ENCODE measurements at regions not wholly inside any gene's neighbourhood (a gene's known extent, or its start where the extent isn't known, plus 50 kb on each side); places are given as distances from the start of the nearest gene placed in this dataset.

GRCh38 chr12:63397807-63398206 is 246.8 kb upstream of the AVPR1A start:
- ChIA-PET CTCF (no interaction called here), POLR2A (ENCODE audit: low non-redundant PET) (no interaction called here)
- Histone ChIP-seq H3K4me1 (ENCODE audit: insufficient read depth, low read length, poor library complexity, severe bottlenecking) (peaks cover 8% of the 10 kb centered on the region), H3K4me3 (ENCODE audit: low read depth, low read length, poor library complexity, severe bottlenecking) (no peak overlapping the region), H3K36me3 (ENCODE audit: insufficient read depth, low read length, poor library complexity, severe bottlenecking) (no peaks in the 10 kb centered on the region), H3K9me3 (ENCODE audit: low read depth, low read length, poor library complexity, severe bottlenecking) (no peaks in the 10 kb centered on the region), H3K27me3 (replicated peaks; ENCODE audit: insufficient read depth, low read depth, low read length, poor library complexity) (no peaks in the 10 kb centered on the region), H3K27ac (ENCODE audit: low read depth, low read length, poor library complexity, severe bottlenecking) (no peak overlapping the region)
- no peak for TF ChIP-seq CTCF (conservative IDR thresholded peaks at IDR 0.05; ENCODE audit: low read depth, low read length)
- TF ChIP-seq EZH2 (IDR thresholded peaks at IDR 0.05; ENCODE audit: borderline replicate concordance, low read depth, low read length, poor library complexity, severe bottlenecking), result no peak
- BruUV-seq (replicated peaks), result no TSS peak
- DNase-seq (ENCODE audit: low spot score), result no peak
- intact Hi-C loops (cut with micrococcal nuclease; ENCODE audit: unreplicated experiment), result no loop called here

- H3K36me3 ChIP-seq (ENCODE audit: insufficient read depth, low read length, poor library complexity, severe bottlenecking), result no peaks in the 10 kb centered on the region
These were observed 245.1 kb upstream of the AVPR1A start for GRCh38 chr12:63396135-63396534.

GRCh38 chr12:63394983-63395382 is 244.0 kb upstream of the AVPR1A start:
- no peak overlapping the region for H3K27ac ChIP-seq (ENCODE audit: low read depth, low read length, poor library complexity, severe bottlenecking)
- no peak for DNase-seq (ENCODE audit: low spot score)
- TF ChIP-seq EZH2 (IDR thresholded peaks at IDR 0.05; ENCODE audit: borderline replicate concordance, low read depth, low read length, poor library complexity, severe bottlenecking) (no peak), CTCF (conservative IDR thresholded peaks at IDR 0.05; ENCODE audit: low read depth, low read length) (no peak)
- intact Hi-C loops (cut with micrococcal nuclease; ENCODE audit: unreplicated experiment), result no loop called here
- no peaks in the 10 kb centered on the region for H3K27me3 ChIP-seq (replicated peaks; ENCODE audit: insufficient read depth, low read depth, low read length, poor library complexity)
- no peaks in the 10 kb centered on the region for H3K36me3 ChIP-seq (ENCODE audit: insufficient read depth, low read length, poor library complexity, severe bottlenecking)
- CTCF ChIA-PET, result no interaction called here
- POLR2A ChIA-PET (ENCODE audit: low non-redundant PET), result no interaction called here
- H3K4me3 ChIP-seq (ENCODE audit: low read depth, low read length, poor library complexity, severe bottlenecking), result no peak overlapping the region
- no TSS peak for BruUV-seq (replicated peaks)
- no peaks in the 10 kb centered on the region for H3K9me3 ChIP-seq (ENCODE audit: low read depth, low read length, poor library complexity, severe bottlenecking)
- H3K4me1 ChIP-seq (ENCODE audit: insufficient read depth, low read length, poor library complexity, severe bottlenecking), result no peaks in the 10 kb centered on the region

More at GRCh38 chr12:63396135-63396534, 245.1 kb upstream of the AVPR1A start:
- no TSS peak for BruUV-seq (replicated peaks)
- H3K4me3 ChIP-seq (ENCODE audit: low read depth, low read length, poor library complexity, severe bottlenecking), result no peak overlapping the region
- intact Hi-C loops (cut with micrococcal nuclease; ENCODE audit: unreplicated experiment), result no loop called here
- POLR2A ChIA-PET (ENCODE audit: low non-redundant PET), result no interaction called here
- no peaks in the 10 kb centered on the region for H3K4me1 ChIP-seq (ENCODE audit: insufficient read depth, low read length, poor library complexity, severe bottlenecking)
- no peak for DNase-seq (ENCODE audit: low spot score)
- TF ChIP-seq CTCF (conservative IDR thresholded peaks at IDR 0.05; ENCODE audit: low read depth, low read length), result no peak
- no peak for TF ChIP-seq EZH2 (IDR thresholded peaks at IDR 0.05; ENCODE audit: borderline replicate concordance, low read depth, low read length, poor library complexity, severe bottlenecking)
- no peak overlapping the region for H3K27ac ChIP-seq (ENCODE audit: low read depth, low read length, poor library complexity, severe bottlenecking)
- no peaks in the 10 kb centered on the region for H3K27me3 ChIP-seq (replicated peaks; ENCODE audit: insufficient read depth, low read depth, low read length, poor library complexity)
- no peaks in the 10 kb centered on the region for H3K9me3 ChIP-seq (ENCODE audit: low read depth, low read length, poor library complexity, severe bottlenecking)
- CTCF ChIA-PET, result no interaction called here

Measured in A673 (cell line).